ENCODE measurements at regions not wholly inside any gene's neighbourhood (a gene's known extent, or its start where the extent isn't known, plus 50 kb on each side); places are given as distances from the start of the nearest gene placed in this dataset.

DNA sequence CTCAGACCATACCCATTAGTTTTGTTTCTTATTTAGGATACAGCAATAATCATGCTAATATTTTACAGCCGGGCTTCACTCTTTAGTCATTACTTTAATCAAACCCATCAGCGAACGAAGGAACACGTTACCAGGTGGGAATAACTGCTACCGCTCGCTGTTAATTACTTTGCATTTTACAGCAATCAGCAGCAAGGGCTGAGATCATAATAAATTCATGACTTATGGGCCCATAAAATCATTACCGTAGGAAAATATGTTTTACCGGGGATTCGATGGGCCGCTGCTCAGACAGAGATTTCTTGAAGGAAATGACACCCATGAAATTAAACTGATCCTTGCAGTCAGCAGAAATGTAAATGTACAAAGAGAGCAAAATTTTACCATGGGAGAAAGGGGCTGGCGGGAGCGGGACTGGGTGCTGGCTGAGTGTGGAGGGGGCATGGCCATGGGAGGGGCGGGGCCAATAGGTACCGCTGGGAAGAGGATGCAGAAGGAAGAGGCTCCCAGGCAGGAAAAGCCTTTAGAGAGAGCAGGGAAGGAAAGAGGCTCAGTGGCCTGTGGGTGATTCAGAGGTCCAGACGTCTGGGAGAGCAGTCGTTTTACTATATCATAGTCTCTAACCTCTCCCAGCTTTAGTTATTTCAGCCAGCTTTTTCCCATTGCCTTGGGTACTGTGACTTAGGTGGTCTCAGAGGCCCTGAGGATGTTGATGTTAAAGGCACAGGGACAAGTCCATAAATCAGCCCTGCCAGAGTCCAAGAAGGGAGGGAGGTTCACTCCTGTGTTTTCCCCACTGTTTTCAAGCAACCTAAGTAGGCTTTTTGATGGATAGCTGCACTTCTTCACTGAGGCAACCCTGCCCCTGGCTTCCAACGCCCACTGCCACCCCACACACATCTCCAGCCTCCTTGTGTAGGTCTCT is 258.9 kb downstream of the SEC16B start (continued):
- TF ChIP-seq CEBPB (IDR thresholded peaks at IDR 0.05; ENCODE audit: low read depth, low read length): no peak

GRCh38 chr1:177708406-177708805 is 261.5 kb downstream of the SEC16B start:
- H4K5ac ChIP-seq (ENCODE audit: low read depth, low read length): no peak overlapping the region
- H3K4me2 ChIP-seq (ENCODE audit: low read depth, low read length): no peak overlapping the region
- H3K14ac ChIP-seq (replicated peaks; ENCODE audit: low read depth, low read length): no peak overlapping the region
- no peak overlapping the region for H3K4ac ChIP-seq (ENCODE audit: low read depth, low read length)
- H3K56ac ChIP-seq (ENCODE audit: extremely low read depth, insufficient read depth, low read length): no peak overlapping the region
- in situ Hi-C loops (cut with MboI; ENCODE audit: low sequenced_read_pairs) (no loop called here), intact Hi-C loops (cut with micrococcal nuclease) (no loop called here), dilution Hi-C loops (cut with HindIII; ENCODE audit: low sequenced_read_pairs, unreplicated experiment) (no loop called here)
- no peaks in the 10 kb centered on the region for H3K27me3 ChIP-seq (ENCODE audit: control insufficient read depth, insufficient read depth, low read length)
- no peak overlapping the region for H3K18ac ChIP-seq (ENCODE audit: low read depth, low read length)
- H4K8ac ChIP-seq (ENCODE audit: low read depth in 2 of 2, low read length in 2 of 2): no peak overlapping the region
- no peak overlapping the region for H3K23ac ChIP-seq (ENCODE audit: low read depth, low read length)
- no peak for TF ChIP-seq NFE2L2 (IDR thresholded peaks at IDR 0.05; ENCODE audit: low read depth, low read length)
- no peak for TF ChIP-seq BHLHE40 (IDR thresholded peaks at IDR 0.05; ENCODE audit: low read depth, low read length)
- TF ChIP-seq CTCF (conservative IDR thresholded peaks at IDR 0.05; ENCODE audit: low read depth, low read length): no peak
- TF ChIP-seq FOS (IDR thresholded peaks at IDR 0.05; ENCODE audit: low read depth, low read length): no peak
- TF ChIP-seq MXI1 (IDR thresholded peaks at IDR 0.05; ENCODE audit: borderline replicate concordance, low read depth, low read length): no peak
- TF ChIP-seq MAZ (IDR thresholded peaks at IDR 0.05; ENCODE audit: borderline replicate concordance, low read depth, low read length): no peak
- H2BK120ac ChIP-seq (ENCODE audit: low read depth, low read length): no peak overlapping the region
- H3K9ac ChIP-seq (ENCODE audit: low read depth, low read length): no peak overlapping the region
- POLR2A ChIA-PET (ENCODE audit: unreplicated experiment): no interaction called here
- H3K4me3 ChIP-seq (ENCODE audit: insufficient read depth, low read depth, low read length): no peak overlapping the region
- H4K20me1 ChIP-seq (ENCODE audit: insufficient read depth, low read length): no peaks in the 10 kb centered on the region
- DNase-seq: no peak
- WGBS, 2 experiments (ENCODE audit: extremely low coverage in 2 of 2, insufficient read length in 1 of 2): no CpG with 5 or more reads among the region's 5 CpGs
- no peaks in the 10 kb centered on the region for H3K9me3 ChIP-seq (ENCODE audit: control insufficient read depth, insufficient read depth, low read length)
- CTCF ChIA-PET: no interaction called here
- no peaks in the 10 kb centered on the region for H3K9me1 ChIP-seq (ENCODE audit: insufficient read depth, low read length)
- no peak overlapping the region for H2AK9ac ChIP-seq (replicated peaks; ENCODE audit: low read depth, low read length, poor library complexity)
- H3K36me3 ChIP-seq (ENCODE audit: control insufficient read depth, insufficient read depth, low read length): no peaks in the 10 kb centered on the region
- no peaks in the 10 kb centered on the region for H3K79me1 ChIP-seq (ENCODE audit: low read depth in 1 of 2, low read length in 2 of 2)
- H2AK5ac ChIP-seq (ENCODE audit: low read depth, low read length): no peak overlapping the region
- H2BK5ac ChIP-seq (ENCODE audit: low read depth, low read length, poor library complexity, severe bottlenecking): no peak overlapping the region
- no TSS peak for BruUV-seq (replicated peaks)
- no peak overlapping the region for H2BK20ac ChIP-seq (ENCODE audit: low read depth, low read length)
- H2AFZ ChIP-seq (replicated peaks; ENCODE audit: low read length, poor library complexity): no peak overlapping the region
- no peak overlapping the region for H2BK15ac ChIP-seq (ENCODE audit: low read depth, low read length)
- H3K27ac ChIP-seq (ENCODE audit: insufficient read depth, low read length): no peak overlapping the region
- H4K91ac ChIP-seq (ENCODE audit: insufficient read depth, low read depth, low read length): no peak overlapping the region
- ATAC-seq (ENCODE audit: low read depth): no peak
- H3K4me1 ChIP-seq (ENCODE audit: control insufficient read depth, insufficient read depth, low read length): no peaks in the 10 kb centered on the region
